GM12891 (cell line): ENCODE measurements at regions not wholly inside any gene's neighbourhood (a gene's known extent, or its start where the extent isn't known, plus 50 kb on each side); places are given as distances from the start of the nearest gene placed in this dataset.

Experiments
- PAX5 ChIP-seq: IDR thresholded peaks from 2 replicates; pipeline ENCODE4 v1.6.1; 2011; ENCODE audit warnings: low read length, moderate library complexity, mild to moderate bottlenecking; ENCODE audit not compliant: insufficient read depth, severe bottlenecking
- POLR2A ChIP-seq: IDR thresholded peaks from 2 replicates; pipeline ENCODE4 v1.6.1; 2011; ENCODE audit warnings: low read depth, low read length, control low read depth
- POLR2AphosphoS5 ChIP-seq: IDR thresholded peaks from 2 replicates; pipeline ENCODE4 v1.6.1; 2011; ENCODE audit warnings: low read depth, low read length, control low read depth
- POU2F2 ChIP-seq: IDR thresholded peaks from 2 replicates; pipeline ENCODE4 v1.6.1; 2011; ENCODE audit warnings: low read depth, mild to moderate bottlenecking, control low read depth, low read length, moderate library complexity
- SPI1 ChIP-seq: IDR thresholded peaks from 2 replicates; pipeline ENCODE4 v1.6.1; 2011; ENCODE audit warnings: low read depth, low read length, control low read depth
- TAF1 ChIP-seq: IDR thresholded peaks from 2 replicates; pipeline ENCODE4 v1.6.1; 2011; ENCODE audit warnings: low read depth, low read length, control low read depth

DNA sequence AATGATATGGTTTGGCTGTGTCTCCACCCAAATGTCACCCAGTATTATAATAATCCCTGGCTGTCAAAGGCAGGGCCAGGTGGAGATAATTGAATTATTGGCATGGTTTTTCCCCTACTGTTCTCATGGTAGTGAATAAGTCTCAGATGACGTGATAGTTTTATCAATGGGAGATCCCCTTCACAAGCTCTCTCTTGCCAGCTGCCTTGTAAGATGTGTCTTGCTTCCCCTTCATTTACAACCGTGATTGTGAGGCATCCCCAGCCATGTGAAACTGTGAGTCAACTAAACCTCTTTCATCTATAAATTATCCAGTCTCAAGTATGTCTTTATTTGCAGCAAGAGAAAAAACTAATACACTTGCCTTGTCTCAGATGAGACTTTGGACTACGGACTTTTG lies 907.3 kb upstream of the MANEA start:
- no peak for TF ChIP-seq POLR2A
- no peak for TF ChIP-seq TAF1
- TF ChIP-seq POLR2AphosphoS5, result no peak
- no peak for TF ChIP-seq SPI1
- no peak for TF ChIP-seq POU2F2
- no peak for TF ChIP-seq PAX5
